ENCODE measurements at regions not wholly inside any gene's neighbourhood (a gene's known extent, or its start where the extent isn't known, plus 50 kb on each side); places are given as distances from the start of the nearest gene placed in this dataset.
"Not testable (repeated sequence)": the region's sequence is repeated elsewhere in the genome, so short reads cannot be mapped to it uniquely, and the experiment has no call there.

- no peak for TF ChIP-seq JUND (IDR thresholded peaks at IDR 0.05; ENCODE audit: low read depth)
- in situ Hi-C loops (cut with HindIII; ENCODE audit: low pct_unique_long_range_greater_than_20kb, low sequenced_read_pairs) = no loop called here
- DNase-seq (ENCODE audit: low read depth in 1 of 2, low spot score in 1 of 2) = no peak
Observed at GRCh38 chr12:17017402-17017801, 411.4 kb upstream of the LMO3 start.

- no peak for DNase-seq (ENCODE audit: low read depth in 1 of 2, low spot score in 1 of 2)
- in situ Hi-C loops (cut with HindIII; ENCODE audit: low pct_unique_long_range_greater_than_20kb, low sequenced_read_pairs) = no loop called here
- TF ChIP-seq JUND (IDR thresholded peaks at IDR 0.05; ENCODE audit: low read depth) = no peak
Observed at GRCh38 chr12:17016116-17016864, 410.3 kb upstream of the LMO3 start.

- no peak for TF ChIP-seq JUND (IDR thresholded peaks at IDR 0.05; ENCODE audit: low read depth)
- in situ Hi-C loops (cut with HindIII; ENCODE audit: low pct_unique_long_range_greater_than_20kb, low sequenced_read_pairs) = no loop called here
- DNase-seq (ENCODE audit: low read depth in 1 of 2, low spot score in 1 of 2) = no peak
Observed at GRCh38 chr12:17015501-17015900, 409.5 kb upstream of the LMO3 start.

GRCh38 chr12:17007442-17008040 is 401.6 kb upstream of the LMO3 start:
- DNase-seq (ENCODE audit: low read depth in 1 of 2, low spot score in 1 of 2); in situ Hi-C loops (cut with HindIII; ENCODE audit: low pct_unique_long_range_greater_than_20kb, low sequenced_read_pairs): not testable (repeated sequence)

GRCh38 chr12:16998538-16998937 is 392.6 kb upstream of the LMO3 start:
- DNase-seq (ENCODE audit: low read depth in 1 of 2, low spot score in 1 of 2); in situ Hi-C loops (cut with HindIII; ENCODE audit: low pct_unique_long_range_greater_than_20kb, low sequenced_read_pairs): not testable (repeated sequence)

- in situ Hi-C loops (cut with HindIII; ENCODE audit: low pct_unique_long_range_greater_than_20kb, low sequenced_read_pairs) = no loop called here
- no peak for DNase-seq (ENCODE audit: low read depth in 1 of 2, low spot score in 1 of 2)
- TF ChIP-seq JUND (IDR thresholded peaks at IDR 0.05; ENCODE audit: low read depth) = no peak
Observed at GRCh38 chr12:16984484-16984883, 378.5 kb upstream of the LMO3 start.

GRCh38 chr12:16972923-16973770 is 367.2 kb upstream of the LMO3 start:
- TF ChIP-seq JUND (IDR thresholded peaks at IDR 0.05; ENCODE audit: low read depth) = no peak
- in situ Hi-C loops (cut with HindIII; ENCODE audit: low pct_unique_long_range_greater_than_20kb, low sequenced_read_pairs) = no loop called here
- DNase-seq (ENCODE audit: low read depth in 1 of 2, low spot score in 1 of 2) = peak in 1 of 2 experiments; percentile 39

- DNase-seq (ENCODE audit: low read depth in 1 of 2, low spot score in 1 of 2) = peak in 1 of 2 experiments; percentile 36
- TF ChIP-seq JUND (IDR thresholded peaks at IDR 0.05; ENCODE audit: low read depth) = no peak
- in situ Hi-C loops (cut with HindIII; ENCODE audit: low pct_unique_long_range_greater_than_20kb, low sequenced_read_pairs) = no loop called here
Observed at GRCh38 chr12:16962889-16963288, 356.9 kb upstream of the LMO3 start.

GRCh38 chr12:16955083-16955657 is 349.2 kb upstream of the LMO3 start:
- DNase-seq (ENCODE audit: low read depth in 1 of 2, low spot score in 1 of 2) = no peak
- in situ Hi-C loops (cut with HindIII; ENCODE audit: low pct_unique_long_range_greater_than_20kb, low sequenced_read_pairs) = no loop called here
- TF ChIP-seq JUND (IDR thresholded peaks at IDR 0.05; ENCODE audit: low read depth) = no peak

- in situ Hi-C loops (cut with HindIII; ENCODE audit: low pct_unique_long_range_greater_than_20kb, low sequenced_read_pairs) = no loop called here
- no peak for TF ChIP-seq JUND (IDR thresholded peaks at IDR 0.05; ENCODE audit: low read depth)
- no peak for DNase-seq (ENCODE audit: low read depth in 1 of 2, low spot score in 1 of 2)
Observed at GRCh38 chr12:16949871-16950667, 344.1 kb upstream of the LMO3 start.

GRCh38 chr12:16949371-16949770 is 343.4 kb upstream of the LMO3 start:
- in situ Hi-C loops (cut with HindIII; ENCODE audit: low pct_unique_long_range_greater_than_20kb, low sequenced_read_pairs) = no loop called here
- no peak for DNase-seq (ENCODE audit: low read depth in 1 of 2, low spot score in 1 of 2)
- TF ChIP-seq JUND (IDR thresholded peaks at IDR 0.05; ENCODE audit: low read depth) = no peak

- no peak for TF ChIP-seq JUND (IDR thresholded peaks at IDR 0.05; ENCODE audit: low read depth)
- DNase-seq (ENCODE audit: low read depth in 1 of 2, low spot score in 1 of 2) = no peak
- in situ Hi-C loops (cut with HindIII; ENCODE audit: low pct_unique_long_range_greater_than_20kb, low sequenced_read_pairs) = no loop called here
Observed at GRCh38 chr12:16946704-16947103, 340.7 kb upstream of the LMO3 start.

Data from T47D (cell line).